Smooth muscle cell (in vitro differentiated cells): ENCODE measurements at regions not wholly inside any gene's neighbourhood (a gene's known extent, or its start where the extent isn't known, plus 50 kb on each side); places are given as distances from the start of the nearest gene placed in this dataset.

Experiments
- DNase-seq: peaks from one replicate; lab custom pipeline; 2025; ENCODE audit not compliant: unreplicated experiment; lab: John Stamatoyannopoulos, UW
- H2AFZ ChIP-seq: fragments of 200-600 bp; sonication (generic); 2 replicates; pipeline ENCODE4 v1.6.0; 2016; ENCODE audit warnings: antibody characterized with exemption, low read depth, mild to moderate bottlenecking
- H3F3A ChIP-seq: fragments of 200-600 bp; sonication (generic); 2 replicates; pipeline ENCODE4 v1.6.0; 2017; ENCODE audit warnings: antibody characterized with exemption, low read depth
- H3K27ac ChIP-seq: fragments of 200-600 bp; sonication (generic); 2 replicates; pipeline ENCODE4 v1.5.1; 2016; ENCODE audit warnings: low read depth, mild to moderate bottlenecking
- H3K27me3 ChIP-seq: fragments of 200-600 bp; sonication (generic); 2 replicates; pipeline ENCODE4 v1.6.1; 2016; ENCODE audit warnings: low read depth, mild to moderate bottlenecking
- H3K36me3 ChIP-seq: fragments of 200-600 bp; sonication (generic); 2 replicates; pipeline ENCODE4 v1.5.1; 2016; ENCODE audit warnings: low read depth
- H3K4me1 ChIP-seq: fragments of 200-600 bp; sonication (generic); 2 replicates; pipeline ENCODE4 v1.5.1; 2016; ENCODE audit warnings: low read depth
- H3K4me2 ChIP-seq: fragments of 200-600 bp; sonication (generic); 2 replicates; pipeline ENCODE4 v1.6.0; 2016; ENCODE audit warnings: mild to moderate bottlenecking
- H3K4me3 ChIP-seq: fragments of 200-600 bp; sonication (generic); 2 replicates; pipeline ENCODE4 v1.5.1; 2016; ENCODE audit warnings: mild to moderate bottlenecking
- H3K79me2 ChIP-seq: fragments of 200-600 bp; sonication (generic); 2 replicates; pipeline ENCODE4 v1.6.0; 2016; ENCODE audit warnings: low read depth, mild to moderate bottlenecking
- H3K9ac ChIP-seq: fragments of 200-600 bp; sonication (generic); 2 replicates; pipeline ENCODE4 v1.6.0; 2016; ENCODE audit warnings: low read depth
- H3K9me3 ChIP-seq: fragments of 200-600 bp; sonication (generic); replicated peaks from 2 replicates; pipeline ENCODE4 v1.5.1; 2016; ENCODE audit warnings: low read depth
- H4K20me1 ChIP-seq: fragments of 200-600 bp; sonication (generic); 2 replicates; pipeline ENCODE4 v1.6.0; 2016; ENCODE audit warnings: low read depth
- CTCF ChIP-seq: fragments of 200-600 bp; sonication (generic); IDR thresholded peaks from 2 replicates; pipeline ENCODE4 v1.5.1; 2017; ENCODE audit warnings: borderline replicate concordance, mild to moderate bottlenecking, antibody characterized with exemption; ENCODE audit not compliant: insufficient read depth, poor library complexity, severe bottlenecking
- WGBS: methylation state at CpG from one replicate; pipeline ENCODE4 v1.1.7; 2016; ENCODE audit warnings: low lambda C conversion rate; 5-methylcytosine and 5-hydroxymethylcytosine counted together

- no peak for DNase-seq
- TF ChIP-seq CTCF = no peak
- H3K4me3 ChIP-seq = no peak overlapping the region
- no peak overlapping the region for H3K9ac ChIP-seq
- no peaks in the 10 kb centered on the region for H3K4me1 ChIP-seq
- H4K20me1 ChIP-seq = no peaks in the 10 kb centered on the region
- peak overlapping the region; percentile 62 for H3K4me2 ChIP-seq
- H3K27me3 ChIP-seq = no peaks in the 10 kb centered on the region
- H3K9me3 ChIP-seq = no peaks in the 10 kb centered on the region
- no peaks in the 10 kb centered on the region for H3K36me3 ChIP-seq
- no peaks in the 10 kb centered on the region for H3K79me2 ChIP-seq
- 43% methylated on average over 8 of the region's 8 CpGs for WGBS
- no peaks in the 10 kb centered on the region for H3F3A ChIP-seq
- H2AFZ ChIP-seq = peak overlapping the region; percentile 59
- peak overlapping the region; percentile 79 for H3K27ac ChIP-seq
Measured at GRCh38 chr2:200252265-200253067, 54.0 kb upstream of the SPATS2L start.

GRCh38 chr2:200253639-200254038, 52.9 kb upstream of the SPATS2L start:
- H3K79me2 ChIP-seq = no peaks in the 10 kb centered on the region
- no peaks in the 10 kb centered on the region for H4K20me1 ChIP-seq
- H3K9me3 ChIP-seq = no peaks in the 10 kb centered on the region
- no peak overlapping the region for H3K4me2 ChIP-seq
- no peaks in the 10 kb centered on the region for H3K27me3 ChIP-seq
- H3K4me1 ChIP-seq = no peaks in the 10 kb centered on the region
- peak overlapping the region; percentile 22 for H2AFZ ChIP-seq
- no peak overlapping the region for H3K4me3 ChIP-seq
- peak overlapping the region; percentile 79 for H3K27ac ChIP-seq
- H3F3A ChIP-seq = no peaks in the 10 kb centered on the region
- H3K36me3 ChIP-seq = no peaks in the 10 kb centered on the region
- no peak for TF ChIP-seq CTCF
- DNase-seq = no peak
- H3K9ac ChIP-seq = peak overlapping the region; percentile 11
- 52% methylated on average over 2 of the region's 2 CpGs for WGBS

GRCh38 chr2:200254773-200255172, 51.7 kb upstream of the SPATS2L start:
- H3K27ac ChIP-seq = no peak overlapping the region
- no peak for TF ChIP-seq CTCF
- H3K36me3 ChIP-seq = no peaks in the 10 kb centered on the region
- H3K27me3 ChIP-seq = no peaks in the 10 kb centered on the region
- no peaks in the 10 kb centered on the region for H3K79me2 ChIP-seq
- H3K4me3 ChIP-seq = no peak overlapping the region
- H2AFZ ChIP-seq = no peak overlapping the region
- no peaks in the 10 kb centered on the region for H3K9me3 ChIP-seq
- H3F3A ChIP-seq = no peaks in the 10 kb centered on the region
- no peaks in the 10 kb centered on the region for H3K4me1 ChIP-seq
- no peak overlapping the region for H3K4me2 ChIP-seq
- no peaks in the 10 kb centered on the region for H4K20me1 ChIP-seq
- H3K9ac ChIP-seq = no peak overlapping the region
- 77% methylated on average over 4 of the region's 4 CpGs for WGBS
- DNase-seq = no peak

- no peaks in the 10 kb centered on the region for H3F3A ChIP-seq
- H3K27ac ChIP-seq = no peak overlapping the region
- H4K20me1 ChIP-seq = no peaks in the 10 kb centered on the region
- 95% methylated on average over 3 of the region's 3 CpGs for WGBS
- H3K27me3 ChIP-seq = no peaks in the 10 kb centered on the region
- no peak overlapping the region for H3K4me2 ChIP-seq
- no peaks in the 10 kb centered on the region for H3K4me1 ChIP-seq
- H3K36me3 ChIP-seq = no peaks in the 10 kb centered on the region
- no peak for TF ChIP-seq CTCF
- no peaks in the 10 kb centered on the region for H3K9me3 ChIP-seq
- H3K9ac ChIP-seq = no peak overlapping the region
- H3K4me3 ChIP-seq = no peak overlapping the region
- DNase-seq = no peak
- no peak overlapping the region for H2AFZ ChIP-seq
- no peaks in the 10 kb centered on the region for H3K79me2 ChIP-seq
Measured at GRCh38 chr2:200255549-200255948, 50.9 kb upstream of the SPATS2L start.
